ENCODE measurements at regions not wholly inside any gene's neighbourhood (a gene's known extent, or its start where the extent isn't known, plus 50 kb on each side); places are given as distances from the start of the nearest gene placed in this dataset.

- DNase-seq: no peak
Measured at GRCh38 chr14:101184104-101184455, 280.6 kb upstream of the RTL1 start.

DNA sequence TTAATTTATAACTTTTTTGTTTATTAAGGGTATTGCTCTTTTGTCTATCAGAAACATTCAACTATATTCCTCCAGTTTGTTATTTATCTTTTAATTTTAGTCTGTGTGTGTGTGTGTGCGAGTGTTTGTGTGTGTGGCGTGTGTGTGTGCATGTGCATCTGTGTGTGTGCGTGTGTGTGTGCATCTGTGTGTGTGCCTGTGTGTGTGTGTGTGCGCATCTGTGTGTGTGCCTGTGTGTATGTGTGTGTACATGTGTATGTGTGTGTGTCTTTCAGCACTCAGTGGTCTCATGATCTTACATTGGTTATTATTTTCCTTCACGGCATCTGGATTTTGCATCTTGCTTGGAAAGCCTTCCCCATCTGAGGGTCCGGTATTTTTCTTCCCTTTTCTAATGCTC, 281.1 kb upstream of the RTL1 start:
- DNase-seq: no peak

DNA sequence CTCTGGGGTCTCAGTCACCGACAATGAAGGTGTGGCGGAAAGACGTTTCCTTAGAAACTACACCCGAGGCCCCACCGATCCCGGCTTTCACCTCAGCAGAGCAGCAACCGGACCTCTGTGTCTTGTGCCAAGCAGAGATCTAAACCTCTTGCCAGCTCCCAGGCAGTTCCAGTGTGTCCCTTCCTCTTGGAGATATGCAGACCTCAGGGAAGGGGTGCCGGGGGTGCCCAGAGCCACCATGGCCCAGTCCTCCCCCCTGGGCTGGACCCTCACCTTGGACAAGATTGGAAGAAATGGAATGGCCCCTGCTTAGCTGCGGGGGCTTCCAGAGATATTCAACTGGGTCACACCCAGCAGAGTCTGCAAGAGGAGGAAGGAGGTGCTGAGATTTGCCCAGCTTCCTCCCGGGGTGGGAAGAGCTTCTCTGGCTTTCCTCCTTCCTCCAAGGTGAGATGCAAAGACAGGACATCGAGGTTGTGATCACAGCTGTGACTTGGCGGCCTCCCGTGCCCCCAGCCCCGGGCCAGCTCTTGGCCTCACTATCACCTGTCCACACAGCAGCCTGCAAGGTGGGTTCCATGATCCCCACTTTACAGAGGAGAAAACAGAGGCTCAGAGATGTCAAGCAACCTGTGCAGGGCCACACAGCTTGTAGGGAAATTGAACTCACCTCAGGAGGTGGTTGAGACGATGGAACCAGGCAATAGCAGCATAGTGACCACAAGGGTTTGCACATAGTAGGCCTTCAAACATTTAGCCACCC, 281.7 kb upstream of the RTL1 start:
- no peak for DNase-seq

DNA sequence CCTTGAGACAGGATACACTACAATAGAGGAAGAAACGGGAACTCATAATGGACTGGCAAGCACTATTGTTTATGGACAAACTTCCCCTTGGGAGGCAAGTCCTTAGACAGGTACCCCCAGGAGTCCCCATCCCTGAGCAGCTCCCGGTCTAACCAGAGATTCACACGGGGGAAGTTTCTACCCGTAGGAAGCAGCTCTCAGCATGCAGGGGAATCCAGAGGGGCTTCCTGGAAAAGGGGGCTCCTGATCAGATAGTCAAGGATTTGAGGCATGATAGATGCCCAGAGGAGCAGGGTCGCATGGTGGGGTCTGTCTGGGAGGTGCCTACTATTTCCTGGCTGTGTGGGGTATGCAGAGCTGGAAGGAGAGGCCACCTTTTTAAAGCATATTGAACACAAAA, 282.4 kb upstream of the RTL1 start:
- no peak for DNase-seq

GRCh38 chr14:101186544-101186943, 283.0 kb upstream of the RTL1 start:
- DNase-seq: no peak

DNA sequence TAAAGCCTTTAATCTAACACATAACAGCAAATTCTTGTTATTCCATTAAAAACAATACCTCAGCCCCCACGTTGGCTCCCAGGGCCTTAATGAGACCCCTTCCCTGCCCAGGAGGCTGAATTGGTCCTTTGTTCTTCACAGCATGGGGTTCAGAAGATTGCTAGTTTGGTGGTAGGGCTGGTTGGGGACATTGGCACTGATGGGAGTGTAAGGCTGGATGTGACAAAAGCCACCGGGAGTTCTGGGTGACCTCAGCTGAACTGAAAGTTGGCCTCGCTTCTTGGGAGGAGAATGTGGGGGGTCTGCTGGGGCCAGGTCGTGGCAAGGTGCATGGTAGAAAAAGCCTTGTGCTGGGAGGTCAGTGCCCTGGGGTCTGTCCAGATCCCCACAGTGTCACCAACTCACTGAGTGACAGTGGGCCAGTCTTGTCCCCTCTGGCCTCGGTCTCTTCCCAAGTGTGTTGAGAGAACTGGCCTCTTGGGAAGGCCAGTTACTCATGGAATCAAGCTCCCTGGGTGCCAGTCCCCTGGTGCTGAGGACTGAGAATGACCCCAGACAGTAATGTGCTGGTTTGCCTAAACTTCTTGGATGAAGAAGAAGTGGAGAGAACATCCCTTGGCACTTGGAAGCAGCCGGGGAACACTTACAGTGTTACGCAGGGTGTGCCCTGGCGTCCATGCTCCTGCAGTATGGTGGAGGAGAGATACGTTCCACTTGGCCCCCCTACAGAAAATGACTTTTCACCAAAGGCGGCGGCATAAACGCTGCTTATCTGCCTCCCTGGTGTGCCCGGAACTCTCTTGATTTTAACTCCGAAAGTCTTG, 283.7 kb upstream of the RTL1 start:
- DNase-seq: no peak

GRCh38 chr14:101187816-101188570, 284.5 kb upstream of the RTL1 start:
- no peak for DNase-seq

GRCh38 chr14:101188571-101188915, 285.0 kb upstream of the RTL1 start:
- DNase-seq: no peak

- no peak for DNase-seq
Measured at GRCh38 chr14:101189266-101189665, 285.7 kb upstream of the RTL1 start.

DNA sequence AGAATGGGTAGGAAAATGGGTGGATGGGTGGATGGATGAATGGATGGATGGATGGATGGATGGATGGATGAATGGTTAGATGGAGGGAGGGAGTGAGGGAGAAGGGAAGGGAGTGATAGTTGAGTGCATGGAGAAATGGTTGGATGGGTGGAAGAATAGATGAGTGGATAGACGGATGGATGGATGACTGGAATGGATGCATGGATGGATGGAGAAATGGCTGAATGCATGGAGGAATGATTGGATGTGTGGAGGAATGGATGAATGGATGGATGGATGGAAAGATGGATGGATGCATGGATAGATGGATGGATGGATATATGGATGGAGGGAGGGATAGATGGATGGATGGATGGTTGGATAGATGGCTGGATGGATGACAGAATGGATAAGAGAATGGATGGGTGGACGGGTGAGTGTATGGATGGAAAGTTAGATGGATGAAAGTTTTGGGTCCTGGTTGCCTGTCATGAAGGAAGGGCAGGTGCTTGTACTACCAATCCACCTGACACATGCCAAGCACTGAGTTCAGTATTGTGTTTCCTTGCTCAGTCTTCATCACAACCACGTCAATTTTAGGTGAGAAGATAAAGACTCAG, 286.5 kb upstream of the RTL1 start:
- no peak for DNase-seq

- DNase-seq: no peak
Measured at GRCh38 chr14:101191101-101191720, 287.7 kb upstream of the RTL1 start.

- DNase-seq: no peak
Measured at GRCh38 chr14:101191721-101192660, 288.5 kb upstream of the RTL1 start.

DNA sequence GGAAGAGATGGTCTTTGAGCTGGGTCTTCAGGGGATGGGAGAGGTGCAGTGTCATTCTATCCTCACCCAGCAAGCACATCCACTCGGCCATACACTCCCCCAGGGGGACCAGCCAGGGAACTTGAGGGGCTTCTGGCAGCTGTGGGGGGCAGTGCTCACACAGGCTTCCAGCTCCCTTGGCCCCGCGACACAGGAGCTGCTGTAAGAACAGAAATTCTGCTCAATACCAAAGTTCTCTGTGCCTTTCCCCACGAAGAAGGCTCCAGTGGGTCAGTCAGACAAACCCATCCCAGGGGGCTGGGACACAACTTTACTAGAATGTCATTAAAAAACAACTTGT, 289.1 kb upstream of the RTL1 start:
- DNase-seq: no peak

GRCh38 chr14:101193106-101193844, 289.8 kb upstream of the RTL1 start:
- no peak for DNase-seq

DNA sequence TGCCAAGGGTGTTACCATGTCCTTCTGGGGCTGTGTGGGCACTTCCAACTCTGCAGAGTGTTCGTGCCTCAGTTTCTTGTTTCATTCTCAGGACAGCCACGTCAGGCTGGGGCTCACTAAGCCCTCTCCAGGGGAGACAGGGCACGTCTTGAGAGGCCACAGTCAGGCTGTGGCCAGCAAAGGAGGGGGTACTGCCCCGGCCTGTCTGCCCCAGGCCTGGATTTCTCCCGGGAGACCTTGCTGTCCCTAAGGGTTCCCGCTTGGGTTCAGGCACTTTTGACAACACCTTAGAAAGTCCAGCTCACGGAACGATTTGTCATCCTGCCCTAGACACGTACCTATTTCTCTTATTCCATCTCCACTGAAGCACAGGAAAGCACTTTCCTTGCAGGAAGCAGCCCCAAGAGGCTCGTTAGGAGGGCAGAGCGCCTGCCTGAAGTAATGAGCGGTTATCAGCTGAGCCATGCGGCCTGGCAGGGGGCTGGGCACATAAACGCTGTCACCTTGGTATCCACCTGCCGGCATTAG, 290.4 kb upstream of the RTL1 start:
- no peak for DNase-seq

DNA sequence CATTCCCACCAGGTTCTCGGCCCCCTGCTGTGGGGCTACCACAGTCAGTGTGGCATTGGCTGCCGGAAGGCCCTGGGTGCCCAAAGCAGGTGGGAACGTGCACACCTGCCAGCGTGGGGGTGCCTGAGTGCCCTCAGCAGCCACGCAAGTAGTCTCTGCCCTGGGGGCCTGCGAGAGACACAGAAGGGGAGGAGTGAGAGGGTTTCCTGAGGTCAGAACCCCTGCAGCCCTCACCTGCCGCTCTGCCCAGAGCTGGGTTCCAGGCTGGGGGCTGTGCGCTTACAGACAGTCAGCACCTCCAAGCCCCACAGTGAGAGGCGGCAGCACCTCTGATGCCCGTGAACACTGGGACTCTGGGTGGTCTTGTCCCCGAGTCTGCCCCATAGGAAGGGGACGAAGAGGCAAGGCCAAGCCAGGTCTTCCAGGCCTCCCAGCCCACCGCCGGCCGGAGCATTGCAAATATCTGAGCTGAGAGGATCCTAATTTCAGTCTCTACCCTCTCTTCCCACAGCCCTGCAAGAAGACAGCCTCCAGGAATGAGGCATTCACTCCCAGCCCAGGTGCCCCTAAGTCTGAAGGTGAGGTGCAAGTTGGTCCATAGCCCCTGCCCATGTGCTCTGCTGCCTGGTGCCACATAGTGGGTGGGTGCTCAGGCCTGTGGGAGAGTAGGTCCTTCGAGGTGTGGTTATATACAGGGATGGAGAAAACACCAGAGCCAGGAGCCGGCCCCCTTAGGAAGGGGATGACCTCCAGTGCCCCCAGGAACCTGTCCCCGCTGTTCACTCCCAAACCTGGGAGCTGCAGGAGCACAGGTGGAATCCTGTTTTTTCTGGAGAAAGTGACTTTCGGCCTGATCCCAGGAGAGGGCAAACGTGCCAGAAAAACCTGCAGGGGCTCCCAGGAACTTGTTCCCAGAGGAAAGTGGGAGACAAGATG, 291.1 kb upstream of the RTL1 start:
- DNase-seq: no peak

DNA sequence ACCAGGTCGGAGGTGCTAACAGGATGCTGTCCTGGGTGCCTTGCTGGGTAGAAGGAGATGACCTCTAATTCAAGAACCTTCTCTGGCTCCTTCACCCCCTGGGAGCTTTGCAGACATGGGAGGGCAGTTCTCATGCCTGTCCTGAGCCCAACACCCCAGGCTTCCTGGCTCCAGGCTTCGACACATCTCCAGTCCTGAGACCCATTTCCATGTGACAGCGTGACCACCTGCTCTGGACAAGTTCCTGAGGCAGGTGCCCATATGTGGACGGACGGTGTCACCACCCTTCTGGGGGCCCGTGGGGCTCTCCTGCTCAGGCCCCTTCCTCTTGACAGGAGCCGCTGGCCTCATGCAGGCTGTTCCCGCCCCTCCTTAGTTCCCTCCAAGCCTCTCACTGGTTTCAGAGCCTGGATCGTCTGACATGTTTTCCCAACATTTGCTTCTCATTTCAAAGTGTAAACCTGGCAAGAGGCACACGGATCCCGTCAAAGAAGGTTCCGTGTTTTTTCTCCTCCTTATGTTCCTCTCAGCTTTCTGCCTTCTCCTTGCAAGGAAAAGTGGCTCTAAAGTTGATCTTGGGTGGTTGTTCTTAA, 291.9 kb upstream of the RTL1 start:
- DNase-seq: no peak

DNA sequence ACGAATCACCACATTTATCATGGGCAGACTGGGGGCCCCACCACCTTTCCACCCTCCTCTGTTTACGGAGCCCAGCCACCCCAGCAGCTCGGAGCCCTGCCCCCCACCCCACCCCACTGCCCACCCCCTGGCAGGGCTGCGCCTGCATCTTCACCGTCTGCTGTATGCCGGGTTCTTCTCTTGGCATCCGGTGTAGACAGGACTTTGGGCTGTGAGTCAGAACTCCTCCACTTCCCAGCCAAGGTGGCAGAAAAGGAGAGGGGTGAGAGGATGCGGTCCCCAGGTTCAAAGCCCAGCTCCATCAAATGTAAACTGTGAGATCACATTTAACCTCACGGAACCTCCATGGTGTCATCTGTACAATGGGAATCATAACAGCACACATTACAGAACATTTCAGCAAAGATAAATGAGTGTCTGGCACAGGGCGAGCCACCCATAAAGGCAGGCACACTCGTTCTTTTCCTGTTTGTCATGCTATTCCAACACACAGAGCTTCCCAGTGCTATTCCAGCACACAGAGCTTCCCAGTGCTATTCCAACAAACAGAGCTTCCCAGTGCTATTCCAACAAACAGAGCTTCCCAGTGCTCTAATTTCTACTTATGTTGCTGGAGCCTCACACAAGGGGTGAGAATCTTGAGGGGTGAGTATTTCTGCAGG, 292.7 kb upstream of the RTL1 start:
- DNase-seq: no peak
